ENCODE measurements at regions not wholly inside any gene's neighbourhood (a gene's known extent, or its start where the extent isn't known, plus 50 kb on each side); places are given as distances from the start of the nearest gene placed in this dataset.
"Not testable (repeated sequence)": the region's sequence is repeated elsewhere in the genome, so short reads cannot be mapped to it uniquely, and the experiment has no call there.

DNA sequence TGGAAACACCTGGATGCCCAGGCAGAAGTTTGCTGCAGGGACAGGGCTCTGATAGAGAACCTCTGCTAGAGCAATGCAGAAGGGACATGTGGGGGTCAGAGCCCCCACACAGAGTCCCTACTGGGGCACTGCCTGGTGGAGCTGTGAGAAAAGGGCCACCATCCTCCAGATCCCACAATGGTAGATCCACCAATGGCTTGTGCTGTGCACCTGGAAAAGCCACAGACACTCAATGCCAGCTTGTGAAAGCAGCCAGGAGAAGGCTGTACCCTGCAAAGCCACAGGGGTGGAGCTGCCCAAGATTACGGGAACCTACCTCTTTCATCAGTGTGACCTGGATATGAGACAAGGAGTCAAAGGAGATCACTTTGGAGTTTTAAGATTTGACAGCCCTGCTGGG, 87.1 kb downstream of the BTBD3 start:
- TF ChIP-seq, protein P1, sequence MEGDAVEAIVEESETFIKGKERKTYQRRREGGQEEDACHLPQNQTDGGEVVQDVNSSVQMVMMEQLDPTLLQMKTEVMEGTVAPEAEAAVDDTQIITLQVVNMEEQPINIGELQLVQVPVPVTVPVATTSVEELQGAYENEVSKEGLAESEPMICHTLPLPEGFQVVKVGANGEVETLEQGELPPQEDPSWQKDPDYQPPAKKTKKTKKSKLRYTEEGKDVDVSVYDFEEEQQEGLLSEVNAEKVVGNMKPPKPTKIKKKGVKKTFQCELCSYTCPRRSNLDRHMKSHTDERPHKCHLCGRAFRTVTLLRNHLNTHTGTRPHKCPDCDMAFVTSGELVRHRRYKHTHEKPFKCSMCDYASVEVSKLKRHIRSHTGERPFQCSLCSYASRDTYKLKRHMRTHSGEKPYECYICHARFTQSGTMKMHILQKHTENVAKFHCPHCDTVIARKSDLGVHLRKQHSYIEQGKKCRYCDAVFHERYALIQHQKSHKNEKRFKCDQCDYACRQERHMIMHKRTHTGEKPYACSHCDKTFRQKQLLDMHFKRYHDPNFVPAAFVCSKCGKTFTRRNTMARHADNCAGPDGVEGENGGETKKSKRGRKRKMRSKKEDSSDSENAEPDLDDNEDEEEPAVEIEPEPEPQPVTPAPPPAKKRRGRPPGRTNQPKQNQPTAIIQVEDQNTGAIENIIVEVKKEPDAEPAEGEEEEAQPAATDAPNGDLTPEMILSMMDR (IDR thresholded peaks at IDR 0.05; ENCODE audit: poor library complexity), result not testable (repeated sequence)
- not testable (repeated sequence) for TF ChIP-seq EZH2 (IDR thresholded peaks at IDR 0.05; ENCODE audit: borderline replicate concordance); EZH2phosphoT487 (IDR thresholded peaks at IDR 0.05; ENCODE audit: low read depth, severe bottlenecking, unreplicated experiment)

Data from hepatocyte (in vitro differentiated cells).